ENCODE measurements at regions not wholly inside any gene's neighbourhood (a gene's known extent, or its start where the extent isn't known, plus 50 kb on each side); places are given as distances from the start of the nearest gene placed in this dataset.

DNA sequence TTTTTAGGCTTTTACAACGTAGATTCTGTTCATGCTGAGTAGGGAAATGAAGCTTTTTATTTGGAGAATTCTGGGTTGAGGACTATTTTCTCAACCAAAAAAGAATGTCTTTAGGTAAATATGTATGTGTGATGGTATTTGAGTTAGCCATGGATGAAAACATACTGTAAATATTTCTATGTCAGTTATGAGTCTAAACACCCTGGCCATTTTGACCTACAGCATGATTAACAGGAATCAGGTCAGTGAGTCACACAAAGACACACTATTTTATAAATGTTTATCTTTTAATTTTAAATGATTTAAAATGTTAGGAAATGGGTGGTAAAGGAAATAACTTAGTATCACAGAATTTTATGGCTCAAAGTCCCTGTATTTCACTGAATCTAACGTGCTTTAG is 851.7 kb upstream of the MAP3K7 start:
- Histone ChIP-seq H3K4me1 (no peaks in the 10 kb centered on the region), H3K4me2 (no peak overlapping the region), H3K27ac (no peak overlapping the region), H3K9me3 (no peaks in the 10 kb centered on the region; the same call in 2 of the 3 replicates), H3K4me3 (no peak overlapping the region)
- WGBS (ENCODE audit: missing lambda C conversion rate), result 9% methylated on average over 2 of the region's 2 CpGs
- TF ChIP-seq MAFK (IDR thresholded peaks at IDR 0.05; ENCODE audit: partially characterized antibody) (no peak), RARB (CRISPR knock-in tag; IDR thresholded peaks at IDR 0.05) (no peak), FOXS1 (CRISPR knock-in tag; IDR thresholded peaks at IDR 0.05) (no peak), NR3C1 (IDR thresholded peaks at IDR 0.05) (no peak)
- TF ChIP-seq, protein P1, sequence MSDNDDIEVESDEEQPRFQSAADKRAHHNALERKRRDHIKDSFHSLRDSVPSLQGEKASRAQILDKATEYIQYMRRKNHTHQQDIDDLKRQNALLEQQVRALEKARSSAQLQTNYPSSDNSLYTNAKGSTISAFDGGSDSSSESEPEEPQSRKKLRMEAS (IDR thresholded peaks at IDR 0.05), result no peak
- DNase-seq (ENCODE audit: low read depth in 1 of 2, low spot score in 1 of 2) (no peak), FAIRE-seq (no peak), ATAC-seq (no peak)
- ChIA-PET CTCF (no interaction called here), POLR2A (no interaction called here)

DNA sequence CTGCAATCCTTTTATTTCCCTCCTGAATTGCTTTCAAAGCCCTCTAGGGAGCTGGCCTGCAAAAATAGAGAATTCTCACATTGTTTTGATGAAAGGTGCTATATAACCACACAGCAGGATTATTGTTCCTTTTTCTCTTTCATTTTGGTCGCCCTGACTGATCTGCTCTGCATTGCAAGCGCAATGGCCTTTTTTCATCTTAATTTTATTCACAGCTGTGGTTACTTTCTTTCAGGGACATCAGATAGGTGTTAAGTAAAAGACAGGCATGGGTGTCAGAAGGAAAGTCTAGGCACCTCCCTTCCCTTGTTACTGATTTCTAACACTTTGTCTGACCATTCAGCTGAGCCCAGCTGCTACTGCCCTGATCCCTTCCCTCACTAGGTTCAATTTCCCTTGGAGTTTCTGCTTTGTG is 850.5 kb upstream of the MAP3K7 start:
- Histone ChIP-seq H3K9me3 (no peaks in the 10 kb centered on the region; the same call in 2 of the 3 replicates), H3K4me3 (no peak overlapping the region), H3K4me2 (no peak overlapping the region), H3K27ac (no peak overlapping the region), H3K4me1 (no peaks in the 10 kb centered on the region)
- no peak for FAIRE-seq
- no peak for ATAC-seq
- TF ChIP-seq, protein P1 (IDR thresholded peaks at IDR 0.05), result no peak
- TF ChIP-seq POLR2A (IDR thresholded peaks at IDR 0.05; ENCODE audit: low read length), result no peak
- TF ChIP-seq, protein P2, sequence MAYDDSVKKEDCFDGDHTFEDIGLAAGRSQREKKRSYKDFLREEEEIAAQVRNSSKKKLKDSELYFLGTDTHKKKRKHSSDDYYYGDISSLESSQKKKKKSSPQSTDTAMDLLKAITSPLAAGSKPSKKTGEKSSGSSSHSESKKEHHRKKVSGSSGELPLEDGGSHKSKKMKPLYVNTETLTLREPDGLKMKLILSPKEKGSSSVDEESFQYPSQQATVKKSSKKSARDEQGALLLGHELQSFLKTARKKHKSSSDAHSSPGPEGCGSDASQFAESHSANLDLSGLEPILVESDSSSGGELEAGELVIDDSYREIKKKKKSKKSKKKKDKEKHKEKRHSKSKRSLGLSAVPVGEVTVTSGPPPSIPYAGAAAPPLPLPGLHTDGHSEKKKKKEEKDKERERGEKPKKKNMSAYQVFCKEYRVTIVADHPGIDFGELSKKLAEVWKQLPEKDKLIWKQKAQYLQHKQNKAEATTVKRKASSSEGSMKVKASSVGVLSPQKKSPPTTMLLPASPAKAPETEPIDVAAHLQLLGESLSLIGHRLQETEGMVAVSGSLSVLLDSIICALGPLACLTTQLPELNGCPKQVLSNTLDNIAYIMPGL (CRISPR knock-in tag; IDR thresholded peaks at IDR 0.05; ENCODE audit: borderline replicate concordance), result no peak
- TF ChIP-seq MAFK (IDR thresholded peaks at IDR 0.05; ENCODE audit: partially characterized antibody), result no peak
- no peak for TF ChIP-seq ZFP36 (IDR thresholded peaks at IDR 0.05; ENCODE audit: borderline replicate concordance, partially characterized antibody)
- no peak for TF ChIP-seq FOSB (CRISPR knock-in tag; IDR thresholded peaks at IDR 0.05)
- no peak for TF ChIP-seq CEBPB (IDR thresholded peaks at IDR 0.05)
- no peak for TF ChIP-seq BHLHE40 (IDR thresholded peaks at IDR 0.05; ENCODE audit: low read depth, low read length)
- TF ChIP-seq HEYL (CRISPR knock-in tag; IDR thresholded peaks at IDR 0.05), result no peak
- TF ChIP-seq RCOR1 (IDR thresholded peaks at IDR 0.05; ENCODE audit: low read depth, low read length), result no peak
- POLR2A ChIA-PET, result no interaction called here
- no peak for DNase-seq (ENCODE audit: low read depth in 1 of 2, low spot score in 1 of 2)
- 26% methylated on average over 2 of the region's 2 CpGs for WGBS (ENCODE audit: missing lambda C conversion rate)
- CTCF ChIA-PET, result no interaction called here

DNA sequence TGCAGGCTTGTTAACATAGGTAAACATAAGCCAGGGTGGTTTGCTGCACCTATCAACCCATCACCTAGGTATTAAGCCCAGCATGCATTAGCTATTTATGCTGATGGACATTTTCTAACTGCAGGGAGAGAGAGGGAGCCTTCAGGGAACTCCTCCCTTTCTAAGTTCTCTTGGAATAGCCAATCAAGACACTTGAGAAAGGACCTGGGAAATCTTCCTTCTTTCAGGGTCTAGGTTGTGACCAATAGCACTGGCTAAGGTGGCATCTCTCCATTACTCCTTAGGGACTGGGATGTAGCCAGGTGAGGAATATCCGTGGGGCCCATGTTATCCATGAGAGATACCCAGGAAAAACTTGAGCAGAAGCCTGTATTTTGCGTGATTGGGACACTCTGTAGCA is 849.6 kb upstream of the MAP3K7 start:
- FAIRE-seq (no peak), ATAC-seq (no peak), DNase-seq (ENCODE audit: low read depth in 1 of 2, low spot score in 1 of 2) (no peak)
- Histone ChIP-seq H3K4me2 (no peak overlapping the region), H3K4me1 (no peaks in the 10 kb centered on the region), H3K9me3 (no peaks in the 10 kb centered on the region; the same call in 2 of the 3 replicates), H3K27ac (no peak overlapping the region), H3K4me3 (no peak overlapping the region)
- TF ChIP-seq CHD4 (IDR thresholded peaks at IDR 0.05; ENCODE audit: borderline replicate concordance) (no peak), JUN (IDR thresholded peaks at IDR 0.05) (no peak), FOSB (CRISPR knock-in tag; IDR thresholded peaks at IDR 0.05) (no peak), HEYL (CRISPR knock-in tag; IDR thresholded peaks at IDR 0.05) (no peak), SMC3 (IDR thresholded peaks at IDR 0.05) (no peak), ZFP36 (IDR thresholded peaks at IDR 0.05; ENCODE audit: borderline replicate concordance, partially characterized antibody) (no peak), NPAS2 (CRISPR knock-in tag; IDR thresholded peaks at IDR 0.05; ENCODE audit: borderline replicate concordance) (no peak), ZC3H11A (IDR thresholded peaks at IDR 0.05) (no peak), MAZ (IDR thresholded peaks at IDR 0.05; ENCODE audit: borderline replicate concordance, low read depth, low read length) (no peak)
- TF ChIP-seq, protein P3, sequence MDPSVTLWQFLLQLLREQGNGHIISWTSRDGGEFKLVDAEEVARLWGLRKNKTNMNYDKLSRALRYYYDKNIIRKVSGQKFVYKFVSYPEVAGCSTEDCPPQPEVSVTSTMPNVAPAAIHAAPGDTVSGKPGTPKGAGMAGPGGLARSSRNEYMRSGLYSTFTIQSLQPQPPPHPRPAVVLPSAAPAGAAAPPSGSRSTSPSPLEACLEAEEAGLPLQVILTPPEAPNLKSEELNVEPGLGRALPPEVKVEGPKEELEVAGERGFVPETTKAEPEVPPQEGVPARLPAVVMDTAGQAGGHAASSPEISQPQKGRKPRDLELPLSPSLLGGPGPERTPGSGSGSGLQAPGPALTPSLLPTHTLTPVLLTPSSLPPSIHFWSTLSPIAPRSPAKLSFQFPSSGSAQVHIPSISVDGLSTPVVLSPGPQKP (IDR thresholded peaks at IDR 0.05; ENCODE audit: low read depth, low read length), result no peak
- TF ChIP-seq, protein P4, sequence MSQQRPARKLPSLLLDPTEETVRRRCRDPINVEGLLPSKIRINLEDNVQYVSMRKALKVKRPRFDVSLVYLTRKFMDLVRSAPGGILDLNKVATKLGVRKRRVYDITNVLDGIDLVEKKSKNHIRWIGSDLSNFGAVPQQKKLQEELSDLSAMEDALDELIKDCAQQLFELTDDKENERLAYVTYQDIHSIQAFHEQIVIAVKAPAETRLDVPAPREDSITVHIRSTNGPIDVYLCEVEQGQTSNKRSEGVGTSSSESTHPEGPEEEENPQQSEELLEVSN (IDR thresholded peaks at IDR 0.05; ENCODE audit: borderline replicate concordance, low read depth), result no peak
- TF ChIP-seq, protein P2 (CRISPR knock-in tag; IDR thresholded peaks at IDR 0.05; ENCODE audit: borderline replicate concordance), result no peak
- CTCF ChIA-PET, result no interaction called here
- POLR2A ChIA-PET, result no interaction called here
- WGBS (ENCODE audit: missing lambda C conversion rate), result 9% methylated on average over 2 of the region's 2 CpGs
